Cardiac muscle cell (in vitro differentiated cells and primary cell): ENCODE measurements at regions not wholly inside any gene's neighbourhood (a gene's known extent, or its start where the extent isn't known, plus 50 kb on each side); places are given as distances from the start of the nearest gene placed in this dataset.

Source experiments
- DNase-seq, 2 donors: peaks; one replicate each; pipeline versions ENCODE4 v3.0.0 to v3.0.0-alpha.2; 2010 to 2017; ENCODE audit warnings: low read depth in 1 of 2, low spot score in 1 of 2
- H3K27ac ChIP-seq: fragments of 200-600 bp; sonication (generic); 2 replicates; pipeline ENCODE4 v1.5.1; 2016
- H3K27me3 ChIP-seq: fragments of 200-600 bp; sonication (generic); 2 replicates; pipeline ENCODE4 v1.6.0; 2016; ENCODE audit warnings: control low read depth
- H3K36me3 ChIP-seq: fragments of 200-600 bp; sonication (generic); 2 replicates; pipeline ENCODE4 v1.5.1; 2016; ENCODE audit warnings: control low read depth
- H3K4me1 ChIP-seq: fragments of 200-600 bp; sonication (generic); 2 replicates; pipeline ENCODE4 v1.8.1; 2017; ENCODE audit warnings: low read depth, mild to moderate bottlenecking, mixed run types
- H3K4me3 ChIP-seq: fragments of 200-600 bp; sonication (generic); 2 replicates; pipeline ENCODE4 v1.5.1; 2016; ENCODE audit warnings: mild to moderate bottlenecking
- H3K9me3 ChIP-seq: fragments of 200-600 bp; sonication (generic); 2 replicates; pipeline ENCODE4 v1.5.1; 2017; ENCODE audit warnings: low read depth, mild to moderate bottlenecking, control low read depth
- TF ChIP-seq, protein P1 (sequence below): IDR thresholded peaks from 2 replicates; pipeline ENCODE4 v1.5.1; 2012; ENCODE audit warnings: low read depth, mild to moderate bottlenecking, low read length

DNA sequence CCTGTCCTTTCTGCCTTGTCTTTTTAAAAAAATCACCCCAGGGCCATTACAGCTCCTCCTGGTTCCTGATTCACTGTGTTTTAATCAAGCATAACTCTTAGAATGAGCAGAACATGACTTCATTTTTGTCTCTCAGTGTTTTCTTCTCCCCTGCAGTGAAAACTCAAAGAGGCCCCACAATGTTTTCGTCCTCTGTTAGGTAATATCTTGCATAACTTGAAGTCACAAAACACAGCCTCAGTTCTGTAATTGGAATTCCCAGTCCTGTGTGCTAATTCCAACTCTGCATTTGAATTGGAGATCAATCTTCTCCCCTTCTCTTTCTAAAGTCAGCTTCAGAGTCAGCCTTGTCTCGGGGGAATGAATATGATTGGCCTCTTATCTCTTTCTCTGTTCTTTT lies 186.5 kb upstream of the NAV2 start:
- Histone ChIP-seq H3K9me3 (no peaks in the 10 kb centered on the region), H3K4me1 (no peaks in the 10 kb centered on the region), H3K27me3 (no peaks in the 10 kb centered on the region), H3K27ac (no peak overlapping the region), H3K36me3 (no peaks in the 10 kb centered on the region), H3K4me3 (no peak overlapping the region)
- DNase-seq, result peak in 1 of 2 donors; percentile 13
- TF ChIP-seq, protein P1, sequence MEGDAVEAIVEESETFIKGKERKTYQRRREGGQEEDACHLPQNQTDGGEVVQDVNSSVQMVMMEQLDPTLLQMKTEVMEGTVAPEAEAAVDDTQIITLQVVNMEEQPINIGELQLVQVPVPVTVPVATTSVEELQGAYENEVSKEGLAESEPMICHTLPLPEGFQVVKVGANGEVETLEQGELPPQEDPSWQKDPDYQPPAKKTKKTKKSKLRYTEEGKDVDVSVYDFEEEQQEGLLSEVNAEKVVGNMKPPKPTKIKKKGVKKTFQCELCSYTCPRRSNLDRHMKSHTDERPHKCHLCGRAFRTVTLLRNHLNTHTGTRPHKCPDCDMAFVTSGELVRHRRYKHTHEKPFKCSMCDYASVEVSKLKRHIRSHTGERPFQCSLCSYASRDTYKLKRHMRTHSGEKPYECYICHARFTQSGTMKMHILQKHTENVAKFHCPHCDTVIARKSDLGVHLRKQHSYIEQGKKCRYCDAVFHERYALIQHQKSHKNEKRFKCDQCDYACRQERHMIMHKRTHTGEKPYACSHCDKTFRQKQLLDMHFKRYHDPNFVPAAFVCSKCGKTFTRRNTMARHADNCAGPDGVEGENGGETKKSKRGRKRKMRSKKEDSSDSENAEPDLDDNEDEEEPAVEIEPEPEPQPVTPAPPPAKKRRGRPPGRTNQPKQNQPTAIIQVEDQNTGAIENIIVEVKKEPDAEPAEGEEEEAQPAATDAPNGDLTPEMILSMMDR, result no peak

DNA sequence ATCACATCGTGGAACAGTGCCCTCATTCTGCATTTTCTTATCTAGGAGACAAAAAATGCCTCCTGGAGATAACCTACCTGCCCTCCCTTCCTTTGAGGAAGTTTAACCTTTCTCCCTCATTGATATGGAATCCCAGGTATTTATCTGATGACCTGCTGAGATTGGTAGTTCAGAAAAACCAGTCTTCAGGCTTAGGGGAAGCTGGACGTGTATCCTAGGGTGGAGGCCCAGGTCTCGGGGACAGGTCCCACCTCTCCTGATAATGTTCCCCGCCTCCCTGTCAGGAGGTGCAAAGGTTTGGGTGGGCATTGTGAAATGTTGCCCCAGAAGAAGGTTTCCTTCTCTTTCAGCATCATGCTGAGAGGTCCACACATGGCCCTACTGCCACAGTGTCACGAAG lies 186.9 kb upstream of the NAV2 start:
- TF ChIP-seq, protein P1, result no peak
- H3K4me3 ChIP-seq, result no peak overlapping the region
- no peaks in the 10 kb centered on the region for H3K4me1 ChIP-seq

DNA sequence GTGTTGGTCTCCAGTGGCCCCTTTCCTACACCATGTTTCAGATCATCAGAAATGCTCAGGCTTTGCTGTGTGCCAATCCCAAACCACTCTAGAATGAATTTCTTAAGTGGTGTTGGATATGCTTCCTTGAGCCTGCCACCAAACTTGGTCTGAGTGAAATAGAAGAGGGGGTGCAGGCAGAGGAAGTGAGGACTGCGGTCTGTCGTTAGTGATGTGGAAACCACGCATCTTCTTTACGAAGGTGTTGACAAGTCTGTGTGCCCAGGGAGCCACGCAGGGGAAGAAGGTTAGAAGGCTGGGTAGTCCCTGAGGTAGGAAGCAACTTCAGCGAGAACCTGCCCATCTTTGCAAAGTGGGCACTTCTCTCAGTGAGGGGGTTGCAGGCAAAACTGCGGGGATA lies 187.4 kb upstream of the NAV2 start:
- TF ChIP-seq, protein P1, result no peak
- Histone ChIP-seq H3K27me3 (no peaks in the 10 kb centered on the region), H3K27ac (no peak overlapping the region), H3K9me3 (no peaks in the 10 kb centered on the region), H3K4me1 (no peaks in the 10 kb centered on the region), H3K36me3 (no peaks in the 10 kb centered on the region), H3K4me3 (no peak overlapping the region)
- DNase-seq, result no peak

More for the DNA sequence above, 186.9 kb upstream of the NAV2 start:
- Histone ChIP-seq H3K27me3 (no peaks in the 10 kb centered on the region), H3K27ac (no peak overlapping the region), H3K9me3 (no peaks in the 10 kb centered on the region), H3K36me3 (no peaks in the 10 kb centered on the region)
- no peak for DNase-seq

DNA sequence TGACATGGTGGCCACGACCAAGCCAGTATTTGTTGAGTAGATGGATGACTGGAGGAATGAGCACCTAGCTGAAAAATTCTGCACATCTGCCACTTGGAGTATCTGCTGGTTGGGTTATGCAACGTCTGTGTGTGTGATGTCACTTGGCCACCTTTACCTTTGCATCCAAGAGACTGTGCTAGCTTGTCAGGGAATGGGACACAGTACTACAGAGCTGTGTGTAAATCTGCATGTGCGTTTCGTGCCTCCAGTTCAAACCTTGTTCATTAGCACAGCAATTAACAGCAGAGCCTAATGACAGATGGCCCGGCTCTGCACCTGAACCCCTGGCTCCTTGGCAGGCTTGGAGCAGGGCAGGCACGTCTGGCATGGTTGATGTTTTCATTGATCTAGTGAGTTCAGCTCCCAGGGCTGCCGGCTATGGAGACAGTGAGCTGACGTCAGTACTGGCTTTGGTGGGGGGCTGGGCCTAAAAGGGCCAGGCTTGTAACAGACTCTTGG lies 188.4 kb upstream of the NAV2 start:
- Histone ChIP-seq H3K36me3 (no peaks in the 10 kb centered on the region), H3K27ac (no peak overlapping the region), H3K4me1 (no peaks in the 10 kb centered on the region), H3K27me3 (no peaks in the 10 kb centered on the region), H3K4me3 (no peak overlapping the region), H3K9me3 (no peaks in the 10 kb centered on the region)
- TF ChIP-seq, protein P1, result no peak
- DNase-seq, result peak in 1 of 2 donors; percentile 24

DNA sequence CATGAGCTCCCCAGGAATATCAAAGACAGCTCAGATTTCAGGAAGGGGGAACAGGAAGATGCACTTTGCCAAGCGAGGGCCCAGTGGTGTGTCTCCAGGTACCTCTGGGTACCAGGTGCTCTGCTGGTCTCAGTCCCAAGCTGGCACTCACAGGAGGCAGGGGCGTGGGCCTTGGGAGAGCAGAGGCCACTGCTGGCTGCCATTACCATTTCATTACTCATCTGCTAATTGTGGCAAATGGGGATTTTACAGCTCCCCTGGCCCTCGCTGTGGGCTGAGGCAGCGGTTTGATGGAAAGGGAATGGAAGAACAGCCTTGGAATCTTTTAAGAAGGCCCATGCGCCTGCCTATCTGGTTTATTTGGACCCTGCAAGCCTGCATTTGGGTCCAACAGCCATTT lies 192.0 kb upstream of the NAV2 start:
- Histone ChIP-seq H3K9me3 (no peaks in the 10 kb centered on the region), H3K4me3 (no peak overlapping the region), H3K36me3 (no peaks in the 10 kb centered on the region), H3K27ac (no peak overlapping the region), H3K4me1 (no peaks in the 10 kb centered on the region), H3K27me3 (no peaks in the 10 kb centered on the region)
- no peak for DNase-seq
- TF ChIP-seq, protein P1, result no peak
